WTC11 (cell line): ENCODE measurements at regions not wholly inside any gene's neighbourhood (a gene's known extent, or its start where the extent isn't known, plus 50 kb on each side); places are given as distances from the start of the nearest gene placed in this dataset.

Source experiments
- CREB1 ChIP-seq: sonication (generic); formaldehyde crosslinking; IDR thresholded peaks from 2 replicates; pipeline ENCODE4 v1.8.0; 2023; ENCODE audit warnings: mild to moderate bottlenecking, missing genetic modification reagents
- ETV6 ChIP-seq: sonication (generic); formaldehyde crosslinking; IDR thresholded peaks from 2 replicates; pipeline ENCODE4 v1.8.1; 2022; ENCODE audit warnings: mild to moderate bottlenecking, missing genetic modification reagents
- GTF2I ChIP-seq: fragments of 250-450 bp; sonication (Bioruptor Pico); conservative IDR thresholded peaks from 2 replicates; pipeline ENCODE4 v1.4.0; 2021; ENCODE audit warnings: mild to moderate bottlenecking
- JUN ChIP-seq: sonication (generic); formaldehyde crosslinking; IDR thresholded peaks from 2 replicates; pipeline ENCODE4 v1.8.0; 2023; ENCODE audit warnings: mild to moderate bottlenecking, missing genetic modification reagents
- SOX15 ChIP-seq: fragments of 250-450 bp; sonication (Bioruptor Pico); IDR thresholded peaks from 2 replicates; pipeline ENCODE4 v1.9.0; 2021; ENCODE audit warnings: mild to moderate bottlenecking
- TEAD1 ChIP-seq: sonication (generic); formaldehyde crosslinking; IDR thresholded peaks from 2 replicates; pipeline ENCODE4 v1.8.0; 2022; ENCODE audit warnings: mild to moderate bottlenecking, missing genetic modification reagents
- TEAD4 ChIP-seq: sonication (generic); formaldehyde crosslinking; IDR thresholded peaks from 2 replicates; pipeline ENCODE4 v1.8.0; 2022; ENCODE audit warnings: mild to moderate bottlenecking, missing genetic modification reagents
- TF ChIP-seq, protein P1 (sequence below): fragments of 200-600 bp; IDR thresholded peaks from 2 replicates; pipeline ENCODE4 v1.8.0; 2022; ENCODE audit warnings: antibody characterized with exemption
- TF ChIP-seq, protein P2 (sequence below): sonication (generic); formaldehyde crosslinking; conservative IDR thresholded peaks from 2 replicates; pipeline ENCODE4 v1.8.1; 2022; ENCODE audit warnings: mild to moderate bottlenecking, missing genetic modification reagents
- TF ChIP-seq, protein P3 (sequence below): sonication (generic); formaldehyde crosslinking; IDR thresholded peaks from 2 replicates; pipeline ENCODE4 v1.8.1; 2022; ENCODE audit warnings: low read depth, missing genetic modification reagents, borderline replicate concordance
- TF ChIP-seq, protein P4 (sequence below): sonication (generic); formaldehyde crosslinking; IDR thresholded peaks from 2 replicates; pipeline ENCODE4 v1.8.0; 2022; ENCODE audit warnings: mild to moderate bottlenecking, missing genetic modification reagents
- TF ChIP-seq, protein P5 (sequence below): sonication (generic); formaldehyde crosslinking; IDR thresholded peaks from 2 replicates; pipeline ENCODE4 v1.8.1; 2023; ENCODE audit warnings: mild to moderate bottlenecking, missing genetic modification reagents, moderate library complexity
- TF ChIP-seq, protein P6 (sequence below): sonication (generic); formaldehyde crosslinking; IDR thresholded peaks from 2 replicates; pipeline ENCODE4 v1.8.0; 2023; ENCODE audit warnings: missing genetic modification reagents
- TF ChIP-seq, protein P7 (sequence below): fragments of 250-450 bp; sonication (Bioruptor Pico); IDR thresholded peaks from 2 replicates; pipeline ENCODE4 v1.9.0; 2021; ENCODE audit warnings: moderate library complexity, mild to moderate bottlenecking, inconsistent platforms, borderline replicate concordance

DNA sequence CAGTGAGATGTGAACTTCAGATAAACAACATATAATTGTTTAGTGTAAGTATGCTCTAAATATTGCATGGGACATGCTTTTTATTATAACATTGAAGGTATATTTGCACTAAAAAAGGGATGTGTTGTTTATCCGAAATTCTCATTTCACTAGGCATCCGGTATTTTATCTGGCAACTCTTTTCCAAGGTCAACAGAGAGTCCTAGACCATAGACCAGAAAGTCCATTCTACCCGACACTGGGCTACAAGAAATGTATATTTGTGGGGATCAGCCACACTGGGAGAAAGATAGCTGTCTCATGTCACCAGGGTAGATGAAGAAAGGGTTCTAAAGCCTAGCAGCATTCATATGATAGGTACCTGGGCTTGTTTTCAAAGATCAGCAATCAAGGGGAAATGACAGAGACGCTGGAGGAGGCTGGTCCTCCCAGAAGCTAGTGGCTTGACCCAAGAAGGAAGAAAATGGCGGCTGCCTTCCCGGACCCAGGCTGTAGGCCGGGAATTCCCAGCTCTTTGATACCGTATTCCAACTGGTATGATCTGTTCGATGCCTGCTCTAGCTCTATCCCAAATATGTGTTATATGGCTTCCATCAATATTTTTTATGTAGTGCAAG, 161.1 kb upstream of the IRF2BP2 start:
- TF ChIP-seq, protein P1, sequence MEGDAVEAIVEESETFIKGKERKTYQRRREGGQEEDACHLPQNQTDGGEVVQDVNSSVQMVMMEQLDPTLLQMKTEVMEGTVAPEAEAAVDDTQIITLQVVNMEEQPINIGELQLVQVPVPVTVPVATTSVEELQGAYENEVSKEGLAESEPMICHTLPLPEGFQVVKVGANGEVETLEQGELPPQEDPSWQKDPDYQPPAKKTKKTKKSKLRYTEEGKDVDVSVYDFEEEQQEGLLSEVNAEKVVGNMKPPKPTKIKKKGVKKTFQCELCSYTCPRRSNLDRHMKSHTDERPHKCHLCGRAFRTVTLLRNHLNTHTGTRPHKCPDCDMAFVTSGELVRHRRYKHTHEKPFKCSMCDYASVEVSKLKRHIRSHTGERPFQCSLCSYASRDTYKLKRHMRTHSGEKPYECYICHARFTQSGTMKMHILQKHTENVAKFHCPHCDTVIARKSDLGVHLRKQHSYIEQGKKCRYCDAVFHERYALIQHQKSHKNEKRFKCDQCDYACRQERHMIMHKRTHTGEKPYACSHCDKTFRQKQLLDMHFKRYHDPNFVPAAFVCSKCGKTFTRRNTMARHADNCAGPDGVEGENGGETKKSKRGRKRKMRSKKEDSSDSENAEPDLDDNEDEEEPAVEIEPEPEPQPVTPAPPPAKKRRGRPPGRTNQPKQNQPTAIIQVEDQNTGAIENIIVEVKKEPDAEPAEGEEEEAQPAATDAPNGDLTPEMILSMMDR = no peak
- TF ChIP-seq JUN (no peak), ETV6 (CRISPR knock-in tag) (no peak), SOX15 (CRISPR knock-in tag) (no peak), GTF2I (CRISPR knock-in tag) (no peak), CREB1 (CRISPR knock-in tag) (no peak), TEAD4 (CRISPR knock-in tag) (no peak), TEAD1 (no peak)
- TF ChIP-seq, protein P2, sequence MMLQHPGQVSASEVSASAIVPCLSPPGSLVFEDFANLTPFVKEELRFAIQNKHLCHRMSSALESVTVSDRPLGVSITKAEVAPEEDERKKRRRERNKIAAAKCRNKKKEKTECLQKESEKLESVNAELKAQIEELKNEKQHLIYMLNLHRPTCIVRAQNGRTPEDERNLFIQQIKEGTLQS (CRISPR knock-in tag) = no peak
- TF ChIP-seq, protein P3, sequence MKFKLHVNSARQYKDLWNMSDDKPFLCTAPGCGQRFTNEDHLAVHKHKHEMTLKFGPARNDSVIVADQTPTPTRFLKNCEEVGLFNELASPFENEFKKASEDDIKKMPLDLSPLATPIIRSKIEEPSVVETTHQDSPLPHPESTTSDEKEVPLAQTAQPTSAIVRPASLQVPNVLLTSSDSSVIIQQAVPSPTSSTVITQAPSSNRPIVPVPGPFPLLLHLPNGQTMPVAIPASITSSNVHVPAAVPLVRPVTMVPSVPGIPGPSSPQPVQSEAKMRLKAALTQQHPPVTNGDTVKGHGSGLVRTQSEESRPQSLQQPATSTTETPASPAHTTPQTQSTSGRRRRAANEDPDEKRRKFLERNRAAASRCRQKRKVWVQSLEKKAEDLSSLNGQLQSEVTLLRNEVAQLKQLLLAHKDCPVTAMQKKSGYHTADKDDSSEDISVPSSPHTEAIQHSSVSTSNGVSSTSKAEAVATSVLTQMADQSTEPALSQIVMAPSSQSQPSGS (CRISPR knock-in tag) = no peak
- TF ChIP-seq, protein P4, sequence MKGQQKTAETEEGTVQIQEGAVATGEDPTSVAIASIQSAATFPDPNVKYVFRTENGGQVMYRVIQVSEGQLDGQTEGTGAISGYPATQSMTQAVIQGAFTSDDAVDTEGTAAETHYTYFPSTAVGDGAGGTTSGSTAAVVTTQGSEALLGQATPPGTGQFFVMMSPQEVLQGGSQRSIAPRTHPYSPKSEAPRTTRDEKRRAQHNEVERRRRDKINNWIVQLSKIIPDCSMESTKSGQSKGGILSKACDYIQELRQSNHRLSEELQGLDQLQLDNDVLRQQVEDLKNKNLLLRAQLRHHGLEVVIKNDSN (CRISPR knock-in tag) = no peak
- TF ChIP-seq, protein P5, sequence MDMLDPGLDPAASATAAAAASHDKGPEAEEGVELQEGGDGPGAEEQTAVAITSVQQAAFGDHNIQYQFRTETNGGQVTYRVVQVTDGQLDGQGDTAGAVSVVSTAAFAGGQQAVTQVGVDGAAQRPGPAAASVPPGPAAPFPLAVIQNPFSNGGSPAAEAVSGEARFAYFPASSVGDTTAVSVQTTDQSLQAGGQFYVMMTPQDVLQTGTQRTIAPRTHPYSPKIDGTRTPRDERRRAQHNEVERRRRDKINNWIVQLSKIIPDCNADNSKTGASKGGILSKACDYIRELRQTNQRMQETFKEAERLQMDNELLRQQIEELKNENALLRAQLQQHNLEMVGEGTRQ (CRISPR knock-in tag) = no peak
- TF ChIP-seq, protein P6, sequence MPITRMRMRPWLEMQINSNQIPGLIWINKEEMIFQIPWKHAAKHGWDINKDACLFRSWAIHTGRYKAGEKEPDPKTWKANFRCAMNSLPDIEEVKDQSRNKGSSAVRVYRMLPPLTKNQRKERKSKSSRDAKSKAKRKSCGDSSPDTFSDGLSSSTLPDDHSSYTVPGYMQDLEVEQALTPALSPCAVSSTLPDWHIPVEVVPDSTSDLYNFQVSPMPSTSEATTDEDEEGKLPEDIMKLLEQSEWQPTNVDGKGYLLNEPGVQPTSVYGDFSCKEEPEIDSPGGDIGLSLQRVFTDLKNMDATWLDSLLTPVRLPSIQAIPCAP (CRISPR knock-in tag) = no peak
- TF ChIP-seq, protein P7, sequence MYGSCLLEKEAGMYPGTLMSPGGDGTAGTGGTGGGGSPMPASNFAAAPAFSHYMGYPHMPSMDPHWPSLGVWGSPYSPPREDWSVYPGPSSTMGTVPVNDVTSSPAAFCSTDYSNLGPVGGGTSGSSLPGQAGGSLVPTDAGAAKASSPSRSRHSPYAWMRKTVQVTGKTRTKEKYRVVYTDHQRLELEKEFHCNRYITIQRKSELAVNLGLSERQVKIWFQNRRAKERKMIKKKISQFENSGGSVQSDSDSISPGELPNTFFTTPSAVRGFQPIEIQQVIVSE (CRISPR knock-in tag) = no peak
